PC-3 (cell line): ENCODE measurements at regions not wholly inside any gene's neighbourhood (a gene's known extent, or its start where the extent isn't known, plus 50 kb on each side); places are given as distances from the start of the nearest gene placed in this dataset.

Source experiments
- ATAC-seq: fragments of 200-7000 bp; cut with Tn5 transposase; 2 replicates; pipeline ENCODE4 v1.9.1; 2020; ENCODE audit warnings: mild to moderate bottlenecking, moderate library complexity
- BruUV-seq: library from RNA; stranded (reverse); fragments of 400-500 nt; replicated peaks from 2 replicates; lab custom pipeline; 2021; lab: Mats Ljungman, UMichigan
- CTCF ChIA-PET: fragments of 300-600 bp; sonication (Branson Sonifier 250); formaldehyde crosslinking; loops from one replicate; lab custom pipeline; 2022; ENCODE audit warnings: antibody characterized with exemption; lab: Charles Lee
- POLR2A ChIA-PET: fragments of 300-600 bp; sonication (Branson Sonifier 250); formaldehyde crosslinking; loops from one replicate; lab custom pipeline; 2022; ENCODE audit warnings: antibody characterized with exemption; ENCODE audit not compliant: unreplicated experiment; lab: Charles Lee
- DNase-seq: peaks from one replicate; pipeline ENCODE4 v3.0.0-alpha.2; 2015
- H2AFZ ChIP-seq: fragments of 300-600 bp; sonication (generic); 2 replicates; pipeline ENCODE4 v1.6.0; 2016; ENCODE audit warnings: antibody characterized with exemption, low read length
- H3F3A ChIP-seq: fragments of 300-600 bp; sonication (generic); one replicate; pipeline ENCODE4 v1.6.0; 2017; ENCODE audit warnings: antibody characterized with exemption, low read length, control low read depth, mild to moderate bottlenecking; ENCODE audit not compliant: unreplicated experiment
- H3K27ac ChIP-seq: fragments of 300-600 bp; sonication (generic); 2 replicates; pipeline ENCODE4 v1.5.1; 2016; ENCODE audit warnings: mild to moderate bottlenecking, low read length
- H3K27me3 ChIP-seq: fragments of 300-600 bp; sonication (generic); 2 replicates; pipeline ENCODE4 v1.6.1; 2016; ENCODE audit warnings: low read length, mixed read lengths
- H3K36me3 ChIP-seq: fragments of 300-600 bp; sonication (generic); 2 replicates; pipeline ENCODE4 v1.6.1; 2016; ENCODE audit warnings: low read depth, mixed run types, low read length, mixed read lengths
- H3K4me1 ChIP-seq: fragments of 300-600 bp; sonication (generic); 2 replicates; pipeline ENCODE4 v1.5.1; 2016; ENCODE audit warnings: low read length; ENCODE audit not compliant: insufficient read depth
- H3K4me2 ChIP-seq: fragments of 300-600 bp; sonication (generic); 2 replicates; pipeline ENCODE4 v1.6.0; 2016; ENCODE audit warnings: low read length
- H3K4me3 ChIP-seq: fragments of 300-600 bp; sonication (generic); 2 replicates; pipeline ENCODE4 v1.5.1; 2016; ENCODE audit warnings: mild to moderate bottlenecking, low read length, mixed read lengths
- H3K79me2 ChIP-seq: fragments of 300-600 bp; sonication (generic); 2 replicates; pipeline ENCODE4 v1.6.1; 2017; ENCODE audit warnings: low read length, mixed read lengths
- H3K9ac ChIP-seq: fragments of 300-600 bp; sonication (generic); 2 replicates; pipeline ENCODE4 v1.6.0; 2016; ENCODE audit warnings: mild to moderate bottlenecking, low read length
- H3K9me2 ChIP-seq: fragments of 300-600 bp; sonication (generic); replicated peaks from 2 replicates; pipeline ENCODE4 v1.6.1; 2016; ENCODE audit warnings: mixed run types, low read length, mixed read lengths
- H3K9me3 ChIP-seq: fragments of 300-600 bp; sonication (generic); 2 replicates; pipeline ENCODE4 v1.6.1; 2016; ENCODE audit warnings: low read length, mixed read lengths
- H4K20me1 ChIP-seq: fragments of 300-600 bp; sonication (generic); 2 replicates; pipeline ENCODE4 v1.6.1; 2016; ENCODE audit warnings: low read length, mixed read lengths
- CTCF ChIP-seq: fragments of 300-600 bp; sonication (generic); conservative IDR thresholded peaks from 2 replicates; pipeline ENCODE4 v1.5.1; 2017; ENCODE audit warnings: antibody characterized with exemption, low read depth, mild to moderate bottlenecking, low read length
- EZH2 ChIP-seq: fragments of 300-600 bp; sonication (generic); IDR thresholded peaks from one replicate; pipeline ENCODE4 v1.6.1; 2017; ENCODE audit warnings: antibody characterized with exemption, mild to moderate bottlenecking, low read length; ENCODE audit not compliant: unreplicated experiment
- EZH2phosphoT487 ChIP-seq: fragments of 300-600 bp; sonication (generic); IDR thresholded peaks from 2 replicates; pipeline ENCODE4 v1.6.1; 2018; ENCODE audit warnings: mild to moderate bottlenecking, antibody characterized with exemption, low read length, borderline replicate concordance
- intact Hi-C: fragments of 100-400 bp; cut with micrococcal nuclease; formaldehyde crosslinking; loops from 2 replicates; pipeline ENCODE4 v1.9.0; 2023

GRCh38 chr20:25139029-25139705 is 56.3 kb upstream of the ENTPD6 start:
- POLR2A ChIA-PET, result no interaction called here
- TF ChIP-seq EZH2phosphoT487 (no peak), EZH2 (no peak), CTCF (peak; percentile 75)
- H3K9ac ChIP-seq, result no peak overlapping the region
- ATAC-seq (peak; percentile 69), DNase-seq (peak; percentile 73)
- H3K9me2 ChIP-seq, result no peaks in the 10 kb centered on the region
- H3K27me3 ChIP-seq, result no peaks in the 10 kb centered on the region
- peak overlapping the region; percentile 13; the same call in 1 of the 2 replicates for H3K4me2 ChIP-seq
- no peak overlapping the region for H3K4me3 ChIP-seq
- peaks cover 19% of the 10 kb centered on the region for H3K4me1 ChIP-seq
- H3F3A ChIP-seq, result no peaks in the 10 kb centered on the region
- CTCF ChIA-PET, result interaction anchor here (0.5 to 1.5 kb wide), 2 partner anchors 40 to 61 kb away, joined by 3 to 7 read pairs; no protein-coding TSS in a partner anchor
- no peaks in the 10 kb centered on the region for H4K20me1 ChIP-seq
- H2AFZ ChIP-seq, result peak overlapping the region; percentile 27; the same call in 1 of the 2 replicates
- no peaks in the 10 kb centered on the region for H3K9me3 ChIP-seq
- no TSS peak for BruUV-seq
- H3K36me3 ChIP-seq, result no peaks in the 10 kb centered on the region
- H3K27ac ChIP-seq, result no peak overlapping the region
- H3K79me2 ChIP-seq, result no peaks in the 10 kb centered on the region
- intact Hi-C loops, result loop anchor here (1.0 to 10.0 kb wide), 4 partner anchors 40 to 147 kb away; partner anchors contain the start of genes APMAP and PYGB

GRCh38 chr20:25140968-25141367 is 54.5 kb upstream of the ENTPD6 start:
- H3K79me2 ChIP-seq, result no peaks in the 10 kb centered on the region
- no peaks in the 10 kb centered on the region for H3K9me2 ChIP-seq
- no peak overlapping the region for H3K9ac ChIP-seq
- POLR2A ChIA-PET, result no interaction called here
- no peak overlapping the region for H2AFZ ChIP-seq
- H3K9me3 ChIP-seq, result no peaks in the 10 kb centered on the region
- TF ChIP-seq EZH2phosphoT487, result no peak
- no peak for TF ChIP-seq CTCF
- no peak for TF ChIP-seq EZH2
- H3K4me1 ChIP-seq, result peaks cover 19% of the 10 kb centered on the region
- no peak overlapping the region for H3K4me3 ChIP-seq
- intact Hi-C loops, result no loop called here
- no TSS peak for BruUV-seq
- no peaks in the 10 kb centered on the region for H3F3A ChIP-seq
- no peaks in the 10 kb centered on the region for H3K36me3 ChIP-seq
- no peaks in the 10 kb centered on the region for H4K20me1 ChIP-seq
- no peak overlapping the region for H3K27ac ChIP-seq
- ATAC-seq (no peak), DNase-seq (no peak)
- CTCF ChIA-PET, result no interaction called here
- H3K4me2 ChIP-seq, result no peak overlapping the region
- H3K27me3 ChIP-seq, result no peaks in the 10 kb centered on the region

GRCh38 chr20:25142435-25142834 is 53.1 kb upstream of the ENTPD6 start:
- Histone ChIP-seq H3K9ac (no peak overlapping the region), H3F3A (no peaks in the 10 kb centered on the region), H4K20me1 (no peaks in the 10 kb centered on the region), H3K4me1 (peaks cover 6% of the 10 kb centered on the region), H3K4me3 (no peak overlapping the region), H3K27me3 (no peaks in the 10 kb centered on the region), H3K9me2 (no peaks in the 10 kb centered on the region), H3K79me2 (no peaks in the 10 kb centered on the region), H3K4me2 (no peak overlapping the region), H2AFZ (no peak overlapping the region), H3K27ac (no peak overlapping the region), H3K9me3 (no peaks in the 10 kb centered on the region), H3K36me3 (no peaks in the 10 kb centered on the region)
- TF ChIP-seq EZH2, result no peak
- no peak for TF ChIP-seq CTCF
- TF ChIP-seq EZH2phosphoT487, result no peak
- ChIA-PET POLR2A (no interaction called here), CTCF (no interaction called here)
- no TSS peak for BruUV-seq
- intact Hi-C loops, result no loop called here
- DNase-seq (no peak), ATAC-seq (no peak)
